ENCODE measurements at regions not wholly inside any gene's neighbourhood (a gene's known extent, or its start where the extent isn't known, plus 50 kb on each side); places are given as distances from the start of the nearest gene placed in this dataset.

DNA sequence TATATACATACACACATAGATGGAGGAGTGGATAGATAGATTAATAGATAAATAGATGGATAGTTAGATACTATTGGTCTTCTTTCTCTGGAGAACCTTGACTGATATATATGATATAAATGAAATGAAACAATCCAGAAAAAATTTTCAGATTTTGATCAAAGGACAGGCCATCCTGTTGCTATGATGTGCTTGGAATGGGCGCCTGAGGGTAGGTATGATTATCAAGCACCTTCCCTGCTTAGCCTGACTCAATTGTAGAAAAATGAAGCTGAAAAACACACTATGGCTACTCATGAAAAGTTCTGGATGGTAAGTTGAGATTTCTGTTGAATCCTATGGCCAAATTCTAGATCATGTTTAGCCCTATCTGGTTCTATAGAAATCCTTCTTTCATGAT is 266.5 kb upstream of the KLF4 start:
- no peak for DNase-seq

DNA sequence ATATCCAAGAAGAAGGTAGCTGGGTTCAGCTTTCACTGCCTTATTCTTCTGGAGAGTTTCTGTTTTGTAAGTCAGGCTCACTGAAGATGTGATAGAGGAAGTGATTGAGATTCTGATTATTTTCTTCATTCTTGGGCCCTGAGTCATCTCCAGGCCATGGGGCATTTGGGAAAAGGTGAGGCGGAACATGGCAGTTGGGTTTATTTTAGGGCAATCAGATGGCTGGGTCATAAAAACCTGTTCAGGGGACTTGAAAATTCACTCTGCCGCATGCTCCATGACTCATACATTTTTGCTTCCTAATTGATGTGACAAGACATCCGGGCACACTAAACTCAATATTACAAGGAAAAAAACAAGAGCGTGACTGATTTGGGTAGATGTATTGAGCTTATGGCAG is 265.7 kb upstream of the KLF4 start:
- no peak for DNase-seq

DNA sequence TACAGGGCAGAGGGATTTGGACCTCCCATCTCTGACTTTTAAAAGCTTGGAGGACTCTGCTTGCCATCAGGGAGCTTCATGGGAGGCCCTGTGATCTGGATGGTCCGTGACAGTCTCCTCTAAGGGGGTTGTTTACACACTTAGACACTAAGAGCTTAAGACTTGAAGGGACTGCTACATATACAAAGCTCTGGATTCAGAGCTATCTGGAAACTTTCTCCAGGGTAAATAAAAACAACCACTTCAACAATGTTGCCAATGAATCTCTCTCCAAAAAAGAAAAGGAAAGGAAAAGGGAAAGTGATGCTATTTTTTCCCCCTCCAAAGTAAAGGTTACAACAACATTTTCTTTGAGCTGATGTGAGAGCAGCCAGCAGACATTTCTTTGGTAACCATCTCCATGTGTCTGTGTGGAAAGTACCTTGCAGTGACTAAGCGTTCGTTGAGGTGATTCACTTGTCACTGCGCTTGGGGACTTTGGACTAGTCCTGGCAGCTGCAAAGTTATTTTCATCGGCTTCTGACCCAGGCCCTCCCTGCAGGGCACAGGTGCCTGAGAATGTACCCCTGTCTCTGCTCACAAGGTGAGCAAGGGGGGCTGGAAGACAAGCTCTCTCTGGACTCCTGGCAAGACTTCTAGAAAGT is 262.1 kb upstream of the KLF4 start:
- peak; percentile 3 for DNase-seq

DNA sequence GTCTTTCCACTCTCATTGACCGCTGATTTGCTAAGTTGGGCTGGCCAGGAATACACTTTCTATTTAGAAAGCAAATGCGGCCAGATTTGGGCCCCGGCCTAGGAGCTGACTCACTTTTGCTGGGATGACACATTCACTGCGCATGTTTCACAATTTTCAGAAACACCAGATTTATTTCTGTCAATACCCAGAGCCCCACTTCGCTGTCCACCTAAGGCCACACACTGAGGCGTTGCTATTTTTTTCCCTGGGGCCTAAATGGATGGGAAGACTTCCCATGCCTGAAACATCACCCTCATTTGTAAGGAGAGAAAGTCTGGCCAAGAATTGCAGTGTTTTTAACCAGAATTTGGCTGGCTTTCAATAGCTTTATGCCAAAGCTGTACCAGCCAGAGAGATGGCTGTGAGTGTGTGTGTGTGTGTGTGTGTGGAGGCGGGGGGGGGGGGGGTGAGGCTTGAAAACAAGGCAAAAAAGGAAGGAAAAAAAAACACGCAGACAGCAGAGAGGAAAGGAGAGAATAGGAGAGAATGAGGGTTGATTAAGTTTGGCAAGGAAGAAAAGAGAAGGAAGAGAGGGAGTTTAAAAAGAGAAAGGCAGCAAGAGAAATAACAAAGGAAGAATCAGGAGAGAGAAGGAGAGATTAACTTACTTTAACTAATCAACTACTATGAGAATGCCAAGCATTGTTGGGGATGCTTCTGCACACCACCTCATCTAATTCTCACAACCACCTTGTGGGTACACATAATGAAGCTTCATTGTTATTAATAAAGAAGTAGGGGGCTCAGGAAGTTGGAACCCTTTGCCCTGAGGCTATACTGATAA is 261.4 kb upstream of the KLF4 start:
- peak; percentile 3 for DNase-seq

DNA sequence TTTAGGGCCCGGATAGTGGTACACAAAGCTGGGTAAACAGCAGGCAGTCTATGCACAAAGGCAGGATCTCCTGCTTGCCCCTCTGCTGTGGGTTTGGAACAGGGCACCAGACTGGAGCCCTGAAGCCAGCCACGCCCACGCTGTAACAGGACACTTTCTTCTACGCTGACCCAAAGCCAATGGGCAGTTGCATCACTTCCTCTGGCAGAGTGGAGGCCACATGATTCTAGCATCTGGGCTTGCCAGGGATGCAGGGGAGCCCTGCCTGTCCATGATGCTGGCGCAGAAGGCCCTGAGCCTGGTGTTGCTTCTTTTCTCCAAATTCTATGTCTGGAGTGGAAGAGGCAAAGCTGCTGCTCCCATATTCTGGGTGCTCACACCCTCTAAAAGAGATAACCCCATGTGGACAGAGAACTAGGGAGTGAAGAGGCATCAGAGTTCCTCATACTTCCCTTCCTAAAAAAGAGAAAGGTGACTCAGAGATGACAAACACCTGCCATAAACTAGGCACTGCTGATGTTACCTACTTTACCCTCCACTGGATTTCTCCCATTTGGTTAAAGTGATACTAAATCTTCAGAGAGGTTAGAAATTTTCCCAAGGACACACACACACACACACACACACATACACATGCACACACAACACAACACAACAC is 260.3 kb upstream of the KLF4 start:
- no peak for DNase-seq

DNA sequence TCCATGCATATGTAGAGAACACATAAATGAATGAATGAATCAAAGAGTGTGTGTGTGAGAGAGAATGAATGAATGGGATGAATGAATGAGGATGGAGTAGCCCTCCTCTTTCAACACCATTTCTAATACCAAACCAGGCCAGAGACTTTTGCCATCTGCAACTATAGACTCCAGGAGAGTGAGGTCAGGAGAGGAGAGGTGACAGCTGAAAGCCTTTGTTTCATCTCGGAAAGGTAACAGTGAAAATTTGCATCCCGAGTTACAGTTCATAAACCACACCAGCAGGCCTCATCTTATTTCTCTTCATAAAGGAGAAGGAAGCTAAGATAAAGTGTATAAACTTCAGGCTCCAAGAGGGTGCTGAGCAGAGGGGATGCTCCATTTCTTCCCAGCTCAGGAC is 255.3 kb upstream of the KLF4 start:
- no peak for DNase-seq

DNA sequence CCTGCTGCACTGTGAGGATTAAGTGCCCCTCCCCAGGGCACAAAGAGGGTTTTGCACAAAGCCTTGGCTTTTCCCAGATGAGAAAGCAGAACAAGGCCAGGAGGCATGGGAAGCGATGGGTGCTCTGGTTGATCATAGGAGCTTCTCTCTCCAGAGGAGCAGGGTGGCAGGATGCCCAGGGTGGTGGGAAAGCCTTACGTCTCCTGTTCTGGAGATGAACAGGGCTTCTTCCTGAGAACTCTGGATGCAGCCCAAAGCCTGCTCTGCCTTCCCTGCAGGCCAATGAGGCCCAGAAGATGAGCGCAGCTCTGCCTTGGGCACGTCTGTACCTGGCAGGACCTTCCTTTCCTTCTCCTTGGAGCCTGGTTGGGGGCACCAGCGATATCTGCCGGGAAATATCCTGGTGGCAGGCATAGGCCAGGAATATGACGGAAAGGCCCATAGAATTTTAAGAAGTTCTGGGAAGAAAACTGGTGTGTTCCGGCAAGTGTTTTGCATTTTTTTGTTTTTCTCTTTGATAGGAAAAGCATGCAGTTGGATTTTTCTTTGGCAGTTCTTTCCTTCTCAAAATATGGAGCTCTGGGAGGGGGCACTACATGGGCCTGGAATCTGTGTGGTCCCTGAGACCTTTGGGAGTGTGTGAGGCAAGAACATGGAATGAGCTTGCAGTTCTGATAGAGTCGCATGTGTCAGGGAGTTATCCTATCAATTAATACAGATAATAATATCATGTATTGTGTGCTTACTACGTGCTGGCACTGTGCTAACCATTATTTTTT is 253.2 kb upstream of the KLF4 start:
- DNase-seq, result no peak

DNA sequence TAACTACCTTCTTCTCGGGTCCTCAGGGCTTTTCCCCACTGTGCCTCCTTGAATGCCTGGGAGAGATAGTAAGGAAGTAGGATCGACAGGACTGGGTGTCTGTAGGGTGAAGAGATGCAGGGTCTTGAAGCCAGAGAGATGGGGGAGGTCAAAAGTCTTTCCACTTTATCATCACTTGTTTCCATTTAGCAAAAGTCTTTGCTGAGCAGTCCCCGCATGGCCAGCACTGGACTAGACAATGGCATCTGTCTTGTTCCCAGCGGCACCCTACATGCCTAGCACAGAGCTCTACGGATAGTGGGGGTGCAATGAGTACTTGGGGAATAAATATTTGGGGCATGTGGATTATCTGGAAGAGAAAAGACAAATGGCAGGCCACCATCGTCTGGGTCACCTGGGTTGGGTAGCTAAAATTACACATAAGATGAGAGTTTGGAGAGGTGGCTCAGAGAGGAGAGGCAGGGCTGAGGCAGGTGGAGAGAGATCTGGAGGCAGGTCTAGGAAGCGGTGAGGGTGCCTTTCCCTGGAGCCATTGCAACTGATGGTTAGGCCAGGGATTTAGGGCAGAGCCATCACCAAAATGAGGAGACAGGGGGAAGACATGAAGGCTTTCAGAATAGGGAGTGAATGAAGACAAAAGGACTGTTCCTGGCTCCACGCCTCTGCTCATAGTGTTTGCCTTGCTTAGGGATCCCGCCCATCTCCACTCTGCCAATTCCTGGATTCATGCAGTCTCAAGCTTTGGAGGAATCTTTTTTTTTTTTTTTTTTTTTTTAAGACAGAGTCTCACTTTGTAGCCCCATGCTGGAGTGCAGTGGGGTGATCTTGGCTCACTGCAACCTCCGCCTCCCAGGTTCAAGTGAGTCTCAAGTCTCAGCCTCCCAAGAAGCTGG is 250.8 kb upstream of the KLF4 start:
- no peak for DNase-seq

DNA sequence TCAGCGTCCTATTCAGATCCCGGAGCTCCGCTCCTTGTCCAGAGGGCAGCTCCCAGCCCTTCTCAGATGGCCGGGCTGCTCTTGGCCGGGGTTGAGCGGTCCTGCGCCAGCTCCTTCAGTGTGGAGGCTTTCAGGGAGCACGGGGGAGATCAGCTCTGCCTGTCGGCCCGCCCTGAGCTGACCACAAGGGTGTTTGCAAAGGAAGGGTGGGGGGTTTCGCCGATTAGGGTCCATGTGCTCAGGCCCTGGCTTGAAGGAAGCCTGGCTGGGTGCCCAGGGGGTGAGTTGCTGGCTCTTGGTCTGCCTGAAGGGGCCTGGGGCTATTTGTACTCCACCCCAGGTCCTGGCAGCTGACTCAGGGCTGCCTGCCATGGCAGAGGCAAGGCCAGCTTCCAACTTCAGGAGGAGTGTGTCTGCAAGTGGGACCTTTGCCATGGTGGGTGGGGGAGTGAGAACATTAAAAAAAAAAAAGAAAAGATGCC is 250.1 kb upstream of the KLF4 start:
- no peak for DNase-seq

DNA sequence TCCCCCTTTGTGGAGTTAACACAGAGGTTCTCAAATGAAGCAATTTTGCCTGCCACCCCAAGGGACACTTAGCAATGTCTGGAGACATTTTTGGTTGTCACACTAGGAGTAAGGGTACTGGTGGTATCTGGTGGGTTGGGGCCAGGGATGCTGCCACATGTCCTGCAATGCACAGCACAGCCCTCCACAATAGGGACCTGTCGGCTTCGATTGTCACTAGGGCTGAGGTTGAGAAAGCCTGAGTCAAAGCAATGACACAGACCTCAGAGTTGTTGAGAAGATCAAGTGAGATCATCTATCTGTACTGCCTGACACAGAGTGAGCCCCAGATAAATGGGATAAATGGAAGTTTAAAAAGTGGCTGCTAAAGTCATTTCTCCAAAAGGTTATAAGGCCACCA is 249.2 kb upstream of the KLF4 start:
- no peak for DNase-seq

DNA sequence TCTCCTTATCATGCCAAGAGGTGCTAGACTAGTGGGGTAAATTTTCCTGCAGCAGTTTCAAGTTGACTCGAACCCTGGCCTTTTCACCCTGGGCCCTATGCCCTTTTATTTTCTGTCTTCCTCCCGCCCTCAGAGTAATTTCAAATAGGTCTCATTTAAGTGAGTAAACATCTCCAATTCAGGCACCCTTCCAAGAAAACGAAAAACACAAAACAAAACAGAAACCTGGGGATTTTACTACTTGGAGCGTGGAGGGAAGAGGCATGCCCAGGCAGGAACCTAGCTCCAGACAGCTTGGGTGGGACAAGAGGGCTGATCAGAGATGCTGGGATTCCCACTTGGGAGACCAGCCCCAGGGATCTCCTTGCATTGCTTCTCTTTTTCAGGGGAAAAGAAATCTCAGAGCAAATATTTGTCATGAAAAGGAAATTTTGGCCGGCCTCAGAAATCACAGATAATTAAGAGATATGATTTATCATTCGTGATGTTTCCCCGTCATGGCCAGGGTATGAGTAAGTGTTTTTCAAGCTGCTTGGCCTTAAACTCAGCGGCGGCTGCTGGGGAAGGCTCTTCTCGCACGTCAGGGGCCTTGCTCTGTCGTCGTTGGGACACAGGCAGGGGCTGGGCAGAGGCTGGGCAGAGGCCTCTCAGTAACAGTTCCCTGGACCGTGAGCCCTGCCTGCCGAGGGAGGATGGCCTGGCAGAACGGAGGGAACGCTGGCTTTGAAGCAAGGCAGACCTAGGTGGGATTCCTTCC is 248.6 kb upstream of the KLF4 start:
- no peak for DNase-seq

DNA sequence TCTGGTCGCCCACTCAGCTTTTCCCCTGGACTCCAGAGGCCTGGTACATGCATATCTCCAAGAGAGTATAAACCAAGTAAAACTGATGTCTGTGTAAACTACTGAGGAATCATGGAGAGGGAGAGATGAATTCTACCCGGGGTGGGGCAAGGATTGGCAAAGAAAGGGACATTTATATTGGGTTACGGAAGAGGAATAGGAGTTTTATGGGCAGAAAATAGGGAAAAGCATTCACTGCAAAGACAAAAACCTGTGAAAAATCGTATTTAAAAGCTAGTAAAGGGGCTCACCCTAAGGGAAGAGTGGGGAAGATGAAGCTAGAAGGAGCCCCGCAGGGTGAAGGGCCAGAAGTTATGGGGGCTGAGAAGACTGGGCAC is 248.0 kb upstream of the KLF4 start:
- DNase-seq, result no peak

DNA sequence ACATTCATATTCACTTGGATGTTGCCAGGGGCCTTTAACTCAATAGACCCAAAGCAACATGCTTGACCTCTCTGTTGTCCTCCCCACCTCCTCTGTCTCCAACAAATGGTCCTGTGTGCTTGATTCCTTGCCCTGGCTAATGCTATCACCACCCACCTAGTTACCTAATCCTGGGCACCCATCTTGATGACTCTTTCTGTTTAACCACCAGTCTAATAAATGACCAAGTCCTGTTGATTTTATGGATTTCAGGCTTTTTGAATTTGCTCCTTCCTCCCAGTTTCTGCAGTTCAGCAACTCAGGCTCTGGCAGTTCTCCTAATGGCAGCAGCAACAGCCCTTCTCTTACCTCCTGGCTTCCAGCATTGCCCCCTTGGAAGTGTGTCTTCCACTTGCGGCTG is 246.3 kb upstream of the KLF4 start:
- no peak for DNase-seq

DNA sequence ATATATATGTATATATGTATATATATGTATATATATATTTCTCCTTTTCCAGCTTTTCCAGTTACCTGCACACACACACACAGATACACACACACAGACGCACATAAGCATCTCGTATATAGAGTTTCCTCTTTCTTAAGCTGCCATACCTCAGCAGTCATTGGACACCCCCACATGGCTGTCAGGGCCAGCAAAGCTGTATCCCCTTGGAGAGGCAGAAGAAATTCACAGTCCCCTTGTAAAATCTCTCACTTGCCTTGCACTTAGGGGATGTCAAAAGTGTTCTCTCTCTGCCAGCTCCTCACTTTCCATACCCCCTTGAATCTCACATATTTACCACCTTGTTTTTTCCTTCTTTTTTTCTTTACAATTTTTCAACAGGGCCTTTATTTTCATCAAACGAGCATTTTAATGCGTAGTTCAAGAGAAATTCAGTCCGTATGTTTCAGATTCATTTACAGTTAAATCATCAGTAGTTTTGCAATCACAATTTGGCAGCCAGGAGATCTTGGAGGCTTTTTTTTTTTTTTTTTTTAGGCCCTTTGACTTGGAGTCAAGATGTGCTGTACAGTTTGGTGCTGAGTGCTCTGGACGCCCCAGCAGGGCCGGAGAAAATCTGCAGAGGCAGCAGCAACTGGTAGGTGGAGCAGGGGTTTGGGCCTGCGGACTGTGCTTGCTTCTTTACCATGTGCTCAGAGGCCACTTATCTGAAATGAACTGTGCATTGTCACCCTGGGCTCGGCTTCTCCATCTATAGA is 244.9 kb upstream of the KLF4 start:
- DNase-seq, result no peak

DNA sequence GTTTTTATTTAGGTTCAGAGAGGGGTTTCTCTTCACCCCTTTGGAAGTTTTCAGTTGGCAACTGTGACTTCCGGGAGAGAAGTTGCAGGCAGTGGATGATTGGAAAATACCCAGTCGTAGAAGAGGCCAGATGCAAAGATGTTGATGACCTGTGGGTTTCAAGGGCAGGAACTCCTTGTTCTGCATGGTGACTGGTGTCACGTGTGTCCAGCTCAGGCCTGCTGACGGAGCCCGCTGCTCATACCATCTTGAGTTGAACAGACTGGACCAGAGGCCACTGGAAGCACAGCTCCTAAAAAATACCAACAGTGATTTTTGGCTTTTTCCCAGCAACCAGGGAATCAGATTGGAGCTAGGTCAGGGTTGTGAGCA is 243.9 kb upstream of the KLF4 start:
- DNase-seq, result no peak

DNA sequence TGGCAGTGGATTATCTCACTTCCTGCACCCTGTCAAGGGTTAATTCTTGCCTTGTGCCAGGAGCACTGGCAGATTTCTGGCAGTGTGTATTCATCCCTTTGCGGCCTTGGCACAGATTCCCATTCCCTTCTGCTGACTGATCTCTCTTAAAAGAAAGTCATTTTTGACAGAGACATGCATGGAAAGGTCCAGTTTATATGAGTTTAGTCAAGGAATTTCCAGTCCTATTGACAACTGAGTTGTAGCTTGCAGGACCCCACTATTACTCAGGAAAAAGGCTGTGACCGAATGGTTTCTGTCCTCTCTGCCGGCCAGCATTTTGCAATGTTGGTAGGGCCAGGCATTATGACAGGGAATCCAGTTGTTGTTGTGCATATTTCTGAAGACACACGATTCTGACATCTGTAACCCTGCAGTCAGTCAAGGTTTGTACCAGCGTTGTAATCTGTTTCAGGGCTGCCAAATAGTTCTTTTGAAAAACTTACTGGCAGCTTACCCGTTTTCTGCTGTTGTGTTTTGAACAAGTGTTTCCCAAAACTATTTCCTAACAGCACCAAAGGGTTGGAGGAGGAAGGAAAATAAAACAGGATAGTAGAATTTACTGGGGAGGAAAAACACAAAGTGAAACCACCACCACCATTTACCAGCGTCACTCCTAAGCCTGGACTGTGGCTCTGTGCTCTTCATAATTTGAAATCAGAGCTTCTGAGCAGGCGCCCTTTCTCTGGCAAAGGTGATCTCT is 243.4 kb upstream of the KLF4 start:
- no peak for DNase-seq

DNA sequence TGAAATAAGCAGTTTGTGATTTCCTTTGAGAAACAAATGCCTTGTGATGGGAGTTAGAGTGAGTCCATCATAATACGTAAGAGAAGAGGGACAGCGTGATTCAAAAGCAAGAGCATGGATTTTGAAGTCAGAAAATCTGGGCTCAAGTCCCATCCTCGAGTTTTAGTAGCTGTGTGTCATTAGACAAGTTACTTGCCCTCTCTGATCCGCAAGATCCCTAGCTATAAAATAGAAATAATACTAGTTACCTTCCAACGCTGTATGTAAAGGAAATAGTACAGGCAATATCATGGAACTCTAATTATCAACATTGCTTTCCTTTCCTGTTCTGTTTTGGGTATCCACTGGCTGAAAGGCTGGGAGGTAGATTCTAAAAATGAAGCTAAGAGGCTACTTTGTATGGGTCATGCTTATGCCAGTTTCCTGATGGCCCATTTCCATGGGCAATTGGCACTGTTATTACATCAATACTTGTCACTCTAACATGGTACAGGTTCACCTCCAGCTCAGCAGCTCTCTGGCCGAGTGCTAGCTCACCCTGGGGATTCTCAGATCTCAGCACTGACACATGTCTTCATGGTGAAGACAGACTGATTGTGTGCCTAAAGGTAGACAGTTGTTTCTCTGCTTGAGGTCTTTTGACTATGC is 241.7 kb upstream of the KLF4 start:
- DNase-seq, result no peak

DNA sequence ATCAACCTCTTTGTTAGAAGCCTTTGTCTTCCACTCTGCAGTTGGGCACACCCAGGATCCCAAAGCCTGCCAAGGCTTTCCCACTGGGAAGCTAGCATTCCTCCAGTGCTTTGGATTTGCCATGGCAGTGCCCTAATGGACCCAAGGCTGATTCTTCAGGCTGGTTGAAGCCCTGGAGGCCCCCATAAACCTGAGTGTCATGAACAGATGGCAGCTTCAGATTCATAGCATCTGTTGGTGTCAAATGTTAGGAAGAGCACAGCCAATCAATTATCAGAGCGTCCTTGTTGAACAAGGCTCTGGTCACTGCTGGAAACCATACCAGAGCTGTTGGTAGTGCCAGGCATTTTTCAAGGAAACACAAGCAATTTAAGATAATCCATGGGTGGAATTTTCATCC is 241.1 kb upstream of the KLF4 start:
- DNase-seq, result no peak

DNA sequence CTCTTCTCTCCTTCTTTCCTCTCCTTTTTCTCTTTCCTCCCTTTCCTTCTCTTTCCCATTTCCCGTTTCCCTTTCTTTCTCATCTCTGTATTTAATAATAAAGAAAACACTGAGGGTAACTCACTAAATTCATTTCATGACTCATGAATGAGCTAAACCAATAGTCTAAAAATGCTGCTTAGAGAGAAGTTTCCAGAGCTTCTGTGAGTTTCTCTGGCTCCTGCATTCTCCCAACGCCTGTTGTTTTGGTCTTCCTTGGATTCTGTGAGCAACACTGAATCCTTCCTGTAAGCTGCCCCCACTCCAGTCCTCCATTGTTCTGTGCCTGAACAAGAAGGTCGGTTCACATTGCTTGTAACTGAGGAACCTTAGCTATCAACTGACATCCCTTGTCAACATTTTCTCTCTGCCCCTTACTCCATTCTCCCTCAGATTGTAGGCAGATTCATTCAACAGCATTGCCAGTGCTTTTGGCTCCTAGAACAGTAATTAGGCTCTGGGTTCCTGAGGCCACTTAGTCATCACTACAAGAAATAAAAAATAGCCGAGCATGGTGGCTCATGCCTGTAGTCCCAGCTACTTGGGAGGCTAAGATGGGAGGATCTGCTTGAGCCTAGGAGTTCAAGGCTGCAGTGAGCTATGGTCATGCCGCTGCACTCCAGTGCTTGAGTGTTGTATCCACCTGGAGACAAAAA is 237.7 kb upstream of the KLF4 start:
- no peak for DNase-seq
